Neural cell (in vitro differentiated cells): ENCODE measurements at regions not wholly inside any gene's neighbourhood (a gene's known extent, or its start where the extent isn't known, plus 50 kb on each side); places are given as distances from the start of the nearest gene placed in this dataset.

Experiments used
- H2AFZ ChIP-seq: fragments of 200-600, 300-800 bp; sonication (generic), shearing (Covaris generic); 2 replicates; pipeline ENCODE4 v1.6.0; 2014; ENCODE audit warnings: low read depth, mild to moderate bottlenecking, antibody characterized with exemption, low read length, moderate library complexity
- H3F3A ChIP-seq: fragments of 200-600 bp; shearing (Covaris generic); 2 replicates; pipeline ENCODE4 v1.6.1; 2016; ENCODE audit warnings: mild to moderate bottlenecking, moderate library complexity, mixed read lengths, antibody characterized with exemption, low read length; ENCODE audit not compliant: insufficient read depth, poor library complexity, severe bottlenecking
- H3K27ac ChIP-seq: fragments of 200-600, 300-800 bp; sonication (generic), shearing (Covaris generic); 2 replicates; pipeline ENCODE4 v1.5.1; 2014; ENCODE audit warnings: mild to moderate bottlenecking, low read length, moderate library complexity
- H3K27me3 ChIP-seq: fragments of 300-800, 200-600 bp; sonication (generic), shearing (Covaris generic); 2 replicates; pipeline ENCODE4 v1.6.0; 2014; ENCODE audit warnings: mild to moderate bottlenecking, low read depth, low read length, moderate library complexity; ENCODE audit not compliant: insufficient read depth
- H3K36me3 ChIP-seq: fragments of 300-800, 200-600 bp; sonication (generic), shearing (Covaris generic); 2 replicates; pipeline ENCODE4 v1.5.1; 2014; ENCODE audit warnings: mild to moderate bottlenecking, antibody characterized with exemption, low read length, moderate library complexity; ENCODE audit not compliant: insufficient read depth
- H3K4me2 ChIP-seq: fragments of 300-800, 200-600 bp; sonication (generic), shearing (Covaris generic); 2 replicates; pipeline ENCODE4 v1.6.0; 2014; ENCODE audit warnings: mild to moderate bottlenecking, low read length
- H3K4me3 ChIP-seq: fragments of 300-800, 200-600 bp; sonication (generic), shearing (Covaris generic); 2 replicates; pipeline ENCODE4 v1.5.1; 2014; ENCODE audit warnings: mild to moderate bottlenecking, low read length, moderate library complexity
- H3K79me2 ChIP-seq: fragments of 200-600 bp; shearing (Covaris generic); replicated peaks from 2 replicates; pipeline ENCODE4 v1.6.0; 2014; ENCODE audit warnings: mild to moderate bottlenecking, low read length, moderate library complexity; ENCODE audit not compliant: insufficient read depth
- H3K9ac ChIP-seq: fragments of 300-800, 200-600 bp; sonication (generic), shearing (Covaris generic); 2 replicates; pipeline ENCODE4 v1.6.1; 2016; ENCODE audit warnings: mild to moderate bottlenecking, low read length, mixed read lengths
- H3K9me2 ChIP-seq: fragments of 200-600 bp; shearing (Covaris generic); 2 replicates; pipeline ENCODE4 v1.6.1; 2016; ENCODE audit warnings: mild to moderate bottlenecking, low read length, mixed read lengths; ENCODE audit not compliant: insufficient read depth
- H3K9me3 ChIP-seq: fragments of 200-600, 300-800 bp; sonication (generic), shearing (Covaris generic); 2 replicates; pipeline ENCODE4 v1.6.1; 2016; ENCODE audit warnings: mild to moderate bottlenecking, mixed run types, low read length, moderate library complexity, mixed read lengths
- H4K20me1 ChIP-seq: fragments of 200-600 bp; shearing (Covaris generic); 2 replicates; pipeline ENCODE4 v1.6.1; 2016; ENCODE audit warnings: mild to moderate bottlenecking, mixed run types; ENCODE audit not compliant: insufficient read depth
- CTCF ChIP-seq: fragments of 450-650 bp; IDR thresholded peaks from 2 replicates; pipeline ENCODE4 v1.5.1; 2014; ENCODE audit warnings: antibody characterized with exemption, mild to moderate bottlenecking, moderate library complexity; ENCODE audit not compliant: poor library complexity, severe bottlenecking
- EZH2 ChIP-seq: fragments of 200-600, 300-800 bp; shearing (Covaris generic), sonication (generic); IDR thresholded peaks from 2 replicates; pipeline ENCODE4 v1.6.1; 2014; ENCODE audit warnings: antibody characterized with exemption, low read length, borderline replicate concordance, mild to moderate bottlenecking; ENCODE audit not compliant: insufficient read depth, poor library complexity, severe bottlenecking
- MXI1 ChIP-seq: fragments of 450-650 bp; conservative IDR thresholded peaks from 2 replicates; pipeline ENCODE4 v1.6.1; 2014; ENCODE audit warnings: antibody characterized with exemption, mild to moderate bottlenecking; ENCODE audit not compliant: poor library complexity, severe bottlenecking
- POLR2AphosphoS5 ChIP-seq: IDR thresholded peaks from 2 replicates; pipeline ENCODE4 v1.6.1; 2012
- RAD21 ChIP-seq: fragments of 450-650 bp; conservative IDR thresholded peaks from 2 replicates; pipeline ENCODE4 v1.6.1; 2014; ENCODE audit warnings: antibody characterized with exemption, mild to moderate bottlenecking, moderate library complexity
- REST ChIP-seq: IDR thresholded peaks from 2 replicates; pipeline ENCODE4 v1.6.1; 2012; ENCODE audit warnings: borderline replicate concordance
- SMC3 ChIP-seq: fragments of 450-650 bp; conservative IDR thresholded peaks from 2 replicates; pipeline ENCODE4 v1.6.1; 2014; ENCODE audit warnings: antibody characterized with exemption, mild to moderate bottlenecking, moderate library complexity; ENCODE audit not compliant: poor library complexity
- TAF1 ChIP-seq: IDR thresholded peaks from 2 replicates; pipeline ENCODE4 v1.6.1; 2012; ENCODE audit warnings: low read depth

- Histone ChIP-seq H3K27me3 (no peaks in the 10 kb centered on the region), H4K20me1 (no peaks in the 10 kb centered on the region), H3K27ac (no peak overlapping the region), H2AFZ (no peak overlapping the region), H3K4me2 (no peak overlapping the region), H3K79me2 (no peaks in the 10 kb centered on the region), H3F3A (no peaks in the 10 kb centered on the region), H3K9me3 (no peaks in the 10 kb centered on the region), H3K9ac (no peak overlapping the region), H3K36me3 (no peaks in the 10 kb centered on the region), H3K9me2 (no peaks in the 10 kb centered on the region), H3K4me3 (no peak overlapping the region)
- TF ChIP-seq SMC3 (peak; percentile 60), RAD21 (peak; percentile 53), POLR2AphosphoS5 (no peak), REST (no peak), EZH2 (no peak), TAF1 (no peak), MXI1 (no peak), CTCF (peak; percentile 50)
Observed at GRCh38 chr18:73980289-73980979, 167.2 kb downstream of the FBXO15 start.

GRCh38 chr18:73979742-73980141, 167.9 kb downstream of the FBXO15 start:
- Histone ChIP-seq H3K27ac (no peak overlapping the region), H3K27me3 (no peaks in the 10 kb centered on the region), H3F3A (no peaks in the 10 kb centered on the region), H3K79me2 (no peaks in the 10 kb centered on the region), H4K20me1 (no peaks in the 10 kb centered on the region), H3K4me3 (no peak overlapping the region), H2AFZ (no peak overlapping the region), H3K9me2 (no peaks in the 10 kb centered on the region), H3K9me3 (no peaks in the 10 kb centered on the region), H3K9ac (no peak overlapping the region), H3K4me2 (no peak overlapping the region), H3K36me3 (no peaks in the 10 kb centered on the region)
- no peak for TF ChIP-seq TAF1
- no peak for TF ChIP-seq RAD21
- TF ChIP-seq POLR2AphosphoS5, result no peak
- TF ChIP-seq MXI1, result no peak
- TF ChIP-seq REST, result no peak
- TF ChIP-seq EZH2, result no peak
